SHP77 treated with DMSO at 0.1 percent for 48 hours (cell line): ENCODE measurements at regions not wholly inside any gene's neighbourhood (a gene's known extent, or its start where the extent isn't known, plus 50 kb on each side); places are given as distances from the start of the nearest gene placed in this dataset.

Experiments
- DNase-seq: peaks from one replicate; lab custom pipeline; 2025; lab: John Stamatoyannopoulos, UW

GRCh38 chr16:85492295-85492864 is 120.7 kb upstream of the GSE1 start:
- DNase-seq: no peak

GRCh38 chr16:85494315-85494714 is 118.8 kb upstream of the GSE1 start:
- no peak for DNase-seq

- no peak for DNase-seq
Measured at GRCh38 chr16:85495259-85495658, 117.9 kb upstream of the GSE1 start.

DNA sequence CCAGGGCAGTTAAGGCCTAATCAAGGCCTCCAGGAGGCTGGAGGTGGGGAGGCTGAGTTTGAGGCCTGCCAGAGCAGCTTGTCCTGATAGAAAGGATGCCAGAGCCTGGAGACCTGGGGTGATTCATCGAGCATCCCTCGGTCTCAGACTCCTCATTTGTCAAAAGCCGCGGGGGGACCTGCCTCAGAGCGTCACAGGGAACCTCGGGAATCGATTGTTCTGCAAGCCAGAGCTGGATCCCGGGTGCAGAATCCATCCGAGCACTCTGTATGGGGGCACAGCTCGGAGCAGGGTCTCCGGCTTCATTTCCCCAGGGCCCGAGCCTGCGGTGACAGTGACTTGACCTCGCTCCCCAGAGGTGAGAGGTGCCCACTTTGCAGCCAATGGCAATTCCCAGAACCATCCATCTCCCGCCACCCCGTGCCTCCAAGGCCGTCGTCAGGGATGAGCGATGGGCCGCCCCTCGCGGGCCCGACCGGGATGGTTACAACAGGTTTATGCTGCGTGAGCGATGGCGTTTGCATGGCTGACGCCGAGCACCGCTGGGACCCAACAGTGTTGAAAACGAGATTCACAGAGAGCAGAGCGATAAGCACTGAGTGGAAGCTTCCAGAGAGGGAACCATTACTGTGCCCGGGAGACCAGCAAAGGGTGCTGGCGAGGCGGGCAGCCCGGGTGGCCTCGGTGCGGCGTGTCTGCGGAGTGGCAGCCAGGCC is 117.1 kb upstream of the GSE1 start:
- no peak for DNase-seq

DNA sequence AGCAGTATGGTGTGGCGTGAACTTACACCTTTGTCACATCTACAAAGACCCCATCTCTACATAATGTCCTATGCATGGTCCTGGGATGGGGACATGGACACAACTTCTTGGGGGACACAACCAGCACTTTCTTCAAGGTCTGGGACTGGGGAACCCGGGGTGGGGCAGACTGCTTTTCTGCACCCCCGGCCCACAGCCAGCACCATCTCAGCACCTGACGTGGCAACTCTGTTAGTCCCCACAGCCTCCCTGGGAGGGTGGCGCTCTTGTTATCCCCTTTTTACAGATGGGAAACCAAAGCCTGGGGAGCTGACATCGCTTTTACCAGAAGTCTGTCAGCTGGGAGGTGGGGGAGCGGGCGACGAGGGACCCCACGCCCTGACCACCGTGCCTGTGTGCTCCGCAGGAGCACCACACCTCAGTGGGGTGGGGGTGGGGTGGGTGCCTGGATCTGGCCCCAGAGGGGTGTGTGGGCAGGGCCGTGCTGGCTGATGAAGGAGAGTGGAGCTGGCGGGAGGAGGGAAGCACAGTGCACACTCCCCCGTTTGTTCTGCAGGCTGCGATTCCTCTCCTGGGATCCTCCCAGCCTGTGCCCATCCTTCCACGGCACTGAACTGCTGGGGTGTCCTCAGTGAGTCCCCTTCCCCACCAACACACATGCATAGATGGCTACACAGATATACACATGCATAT is 115.4 kb upstream of the GSE1 start:
- DNase-seq: no peak

DNA sequence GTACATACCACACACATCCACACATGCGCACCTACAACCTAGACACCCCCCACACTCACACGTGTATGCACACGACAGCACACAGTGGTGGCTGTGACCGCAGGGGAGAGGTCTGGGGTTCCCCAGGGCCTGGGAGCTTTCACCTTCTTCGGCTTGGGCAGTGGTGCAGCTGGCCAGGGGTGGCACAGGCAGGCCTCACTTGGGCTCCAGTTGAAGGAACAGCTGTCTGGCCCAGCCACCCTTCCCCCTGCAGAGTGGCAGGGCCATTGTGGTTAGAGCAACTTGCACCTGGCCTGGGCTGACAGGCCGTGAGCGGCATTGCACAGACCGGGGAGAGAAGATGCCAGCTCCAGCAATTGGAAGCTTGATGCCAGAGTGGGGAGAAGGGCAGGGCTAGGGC is 114.5 kb upstream of the GSE1 start:
- DNase-seq: peak; percentile 35

- no peak for DNase-seq
Measured at GRCh38 chr16:85500220-85500619, 112.9 kb upstream of the GSE1 start.

- DNase-seq: no peak
Measured at GRCh38 chr16:85501900-85502299, 111.2 kb upstream of the GSE1 start.

DNA sequence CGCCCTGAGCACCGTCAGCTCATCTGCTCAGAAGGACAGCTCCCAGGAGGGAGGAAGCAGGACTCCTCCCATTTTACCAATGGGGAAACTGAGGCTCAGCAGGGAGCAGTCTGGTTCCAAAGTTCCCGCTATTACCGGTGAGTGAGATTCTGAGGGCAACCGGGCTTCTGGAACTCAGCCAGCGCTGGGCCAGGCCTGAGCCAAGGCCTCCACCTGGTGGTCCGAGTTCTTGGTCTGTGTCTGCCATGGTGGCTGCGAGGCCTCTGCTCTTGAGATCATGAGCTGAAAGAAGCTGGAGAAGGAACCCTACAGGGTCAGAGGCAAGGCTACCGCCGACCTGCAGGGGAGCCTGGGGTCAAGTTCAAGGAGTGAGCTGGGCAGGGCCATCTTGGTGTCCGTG is 110.8 kb upstream of the GSE1 start:
- DNase-seq: no peak

GRCh38 chr16:85503679-85504231 is 109.4 kb upstream of the GSE1 start:
- DNase-seq: no peak

GRCh38 chr16:85504242-85504641 is 108.9 kb upstream of the GSE1 start:
- DNase-seq: no peak

GRCh38 chr16:85505794-85506634 is 107.1 kb upstream of the GSE1 start:
- no peak for DNase-seq

DNA sequence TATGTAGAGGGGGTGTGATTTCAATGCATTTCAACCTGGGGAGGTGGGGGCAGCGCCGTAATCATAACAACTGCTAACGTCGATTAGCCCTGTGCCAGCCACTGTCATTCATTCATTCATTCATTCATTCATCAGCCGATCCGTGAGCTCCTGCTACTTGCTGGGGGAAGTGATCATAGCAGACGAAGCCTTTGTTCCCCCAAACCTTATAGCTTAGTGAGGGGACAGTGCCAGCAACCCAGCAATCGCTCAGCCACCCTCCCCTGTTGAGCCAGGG is 106.5 kb upstream of the GSE1 start:
- DNase-seq: no peak

DNA sequence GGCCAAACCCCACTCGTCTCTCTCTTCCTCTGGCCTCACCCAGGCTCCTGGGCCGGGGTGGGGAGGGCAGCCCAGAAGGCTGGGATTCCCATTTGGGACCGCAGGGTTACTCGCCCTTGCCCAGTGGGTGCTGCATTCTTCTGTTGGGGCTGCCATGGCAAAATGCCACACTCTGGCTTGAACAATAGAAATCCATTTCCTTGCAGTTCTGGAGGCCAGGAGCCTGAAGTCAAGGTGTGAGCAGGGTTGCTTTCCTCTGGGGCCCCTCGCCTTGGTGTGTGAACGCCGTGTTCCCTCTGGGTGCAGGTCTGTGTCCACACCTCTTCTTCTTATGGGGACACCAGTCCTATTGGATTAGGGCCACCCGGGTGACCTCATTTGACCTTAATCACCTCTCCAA is 105.8 kb upstream of the GSE1 start:
- no peak for DNase-seq

- no peak for DNase-seq
Measured at GRCh38 chr16:85508388-85508787, 104.7 kb upstream of the GSE1 start.

DNA sequence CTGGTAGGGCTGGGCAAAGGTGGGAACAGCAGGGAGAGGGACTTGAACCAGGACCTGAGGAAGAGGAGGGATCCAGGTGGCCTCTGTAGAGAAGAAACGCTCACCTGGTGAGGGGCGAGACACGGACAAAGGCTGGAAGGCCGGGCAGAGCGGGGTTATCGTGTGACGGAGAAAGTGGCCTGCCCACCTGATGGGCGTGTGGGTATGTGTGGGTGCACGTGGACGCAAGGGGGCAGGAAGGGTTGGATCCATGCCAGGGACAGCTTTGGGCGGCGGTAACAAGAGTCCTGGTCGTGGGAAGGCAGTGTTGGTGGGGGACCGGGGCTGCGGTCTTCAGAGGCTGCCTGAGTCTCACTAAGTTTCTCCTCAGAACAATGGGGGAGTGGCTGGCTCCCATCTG is 104.1 kb upstream of the GSE1 start:
- no peak for DNase-seq

DNA sequence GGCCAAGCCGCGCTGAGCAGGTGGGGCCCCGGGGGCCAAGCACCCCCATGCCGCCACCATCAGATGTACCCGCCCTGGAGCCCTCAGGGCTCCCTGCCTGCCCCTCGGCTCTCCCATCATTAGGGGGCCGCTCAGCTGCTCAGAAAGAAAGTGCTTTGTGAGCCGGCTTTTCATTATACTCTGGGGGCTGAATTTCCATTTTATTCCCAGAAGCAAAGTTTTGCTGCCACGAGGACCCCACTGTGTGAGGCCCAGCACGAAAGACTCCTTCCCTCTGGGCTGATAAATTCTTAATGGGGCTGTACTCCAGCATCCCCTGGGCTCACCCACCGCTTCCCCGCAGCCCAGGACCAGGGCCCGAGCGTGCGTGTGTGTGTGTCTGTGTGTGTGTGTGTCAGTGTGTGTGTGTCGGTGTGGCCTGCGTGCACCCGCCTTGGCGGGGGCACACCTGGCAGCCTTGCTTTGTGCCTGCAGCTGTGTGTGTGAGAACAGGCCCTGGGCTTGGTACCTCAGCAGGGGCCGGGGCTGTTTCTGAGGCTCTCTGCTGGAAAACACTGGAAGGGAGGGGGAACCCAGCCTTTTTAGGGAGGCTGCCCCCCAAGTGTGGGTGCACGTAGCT is 103.0 kb upstream of the GSE1 start:
- DNase-seq: no peak

DNA sequence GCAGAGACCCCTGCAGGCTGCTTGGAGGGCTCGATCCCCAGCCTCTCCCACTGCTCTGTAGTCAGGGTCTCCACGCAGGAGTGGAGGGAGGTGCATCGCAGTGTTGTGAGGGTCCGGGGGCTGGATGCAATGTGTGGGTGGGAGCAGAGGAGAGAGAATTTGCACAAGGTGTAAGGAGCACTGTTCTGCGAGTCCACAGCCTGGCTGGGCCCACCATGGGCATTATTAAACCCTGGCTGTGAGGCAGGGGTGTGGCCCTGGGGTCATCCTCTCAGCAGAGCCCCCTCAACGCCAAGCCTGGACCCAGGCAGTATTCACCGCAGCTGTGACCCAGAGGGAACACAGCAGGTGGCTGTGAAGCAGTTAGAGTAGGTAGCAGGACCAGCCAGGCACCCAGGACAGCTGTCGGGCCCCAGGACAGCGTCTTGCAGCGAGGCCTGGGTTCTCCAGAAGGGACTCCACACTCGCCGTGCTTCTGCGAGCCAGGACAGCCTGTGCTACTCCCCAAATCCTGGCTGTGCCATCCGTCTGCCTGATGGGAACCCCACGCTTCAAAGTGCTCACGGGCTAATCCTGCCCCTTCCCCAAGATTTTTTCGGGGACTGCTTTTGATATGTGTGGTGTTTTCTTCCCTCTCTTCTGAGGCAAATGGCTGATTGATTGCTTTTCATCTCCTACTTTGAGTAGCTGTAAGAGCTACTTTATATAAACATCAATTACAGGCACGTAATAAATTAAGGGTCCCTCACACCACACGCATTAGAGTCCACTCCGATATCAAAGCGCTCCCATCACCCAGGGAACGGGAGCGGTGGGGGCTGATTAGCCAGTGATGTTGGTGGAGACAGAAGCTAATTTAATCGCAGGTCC is 100.9 kb upstream of the GSE1 start:
- DNase-seq: no peak

- no peak for DNase-seq
Measured at GRCh38 chr16:85512808-85513115, 100.4 kb upstream of the GSE1 start.

- no peak for DNase-seq
Measured at GRCh38 chr16:85513180-85513579, 99.9 kb upstream of the GSE1 start.

DNA sequence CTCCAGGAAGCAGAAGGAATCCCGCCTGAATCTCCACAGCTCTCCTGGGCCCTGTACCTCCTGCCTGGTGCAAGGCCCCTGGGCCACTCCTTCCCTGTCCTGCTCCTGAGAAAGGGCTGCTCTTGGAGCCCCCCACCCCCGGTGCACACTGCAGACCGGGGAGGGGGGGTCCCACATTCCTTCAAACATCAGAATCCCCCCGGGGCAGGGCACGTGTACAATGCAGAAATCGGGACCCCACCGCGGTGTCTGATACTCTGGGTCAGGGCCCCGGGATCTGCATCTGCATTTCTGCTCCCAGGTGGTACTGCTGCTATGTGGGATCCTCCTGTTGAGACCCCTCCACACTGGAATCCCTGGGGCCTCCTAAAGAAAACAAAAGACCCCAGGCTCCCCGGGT is 99.5 kb upstream of the GSE1 start:
- no peak for DNase-seq

- no peak for DNase-seq
Measured at GRCh38 chr16:85514295-85514597, 98.9 kb upstream of the GSE1 start.
